ENCODE measurements at regions not wholly inside any gene's neighbourhood (a gene's known extent, or its start where the extent isn't known, plus 50 kb on each side); places are given as distances from the start of the nearest gene placed in this dataset.

GRCh38 chr22:22403306-22403705, 105.2 kb downstream of the ZNF280B start:
- no peak for TF ChIP-seq POLR2A (IDR thresholded peaks at IDR 0.05)
- no peak for TF ChIP-seq CTCF (IDR thresholded peaks at IDR 0.05)

All from vagina (tissue), 2 donors.